Activated T-cell treated with anti-CD3 and anti-CD28 coated beads, Interleukin-2, amount 50 U/mL, for 1 hour (primary cell): ENCODE measurements at regions not wholly inside any gene's neighbourhood (a gene's known extent, or its start where the extent isn't known, plus 50 kb on each side); places are given as distances from the start of the nearest gene placed in this dataset.
"Not testable (repeated sequence)": the region's sequence is repeated elsewhere in the genome, so short reads cannot be mapped to it uniquely, and the experiment has no call there.

Experiments used
- DNase-seq: peaks from one replicate; pipeline ENCODE4 v3.0.0-alpha.2; 2020

DNA sequence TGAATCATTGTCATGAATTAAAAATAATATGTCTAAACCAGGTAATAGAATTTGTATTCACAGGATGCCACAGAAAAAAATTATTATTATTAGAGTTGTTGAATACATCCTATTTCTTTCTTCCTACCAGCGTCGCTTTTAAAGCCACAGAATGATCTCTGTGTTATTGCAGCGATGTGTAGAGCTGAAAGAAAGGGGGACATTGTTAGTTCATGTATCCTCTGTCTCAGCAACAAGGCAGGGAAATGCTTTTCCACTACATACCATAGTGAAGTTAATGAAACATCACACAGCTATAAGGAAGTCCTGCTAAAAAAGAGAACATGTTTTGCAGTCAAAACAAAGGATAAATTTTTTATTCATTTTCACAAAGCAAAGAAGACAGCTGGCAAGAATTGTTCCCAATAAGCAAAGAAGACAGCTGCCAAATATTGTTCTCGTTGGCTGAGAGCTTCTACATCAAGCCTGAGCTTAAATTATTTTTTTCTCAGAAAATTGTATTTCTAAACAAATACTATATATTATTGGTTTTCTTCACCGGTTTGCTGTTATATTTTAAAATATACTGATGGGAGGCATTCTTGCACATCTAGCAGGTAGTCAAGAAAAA is 1234.4 kb downstream of the SUCLG1 start:
- no peak for DNase-seq

DNA sequence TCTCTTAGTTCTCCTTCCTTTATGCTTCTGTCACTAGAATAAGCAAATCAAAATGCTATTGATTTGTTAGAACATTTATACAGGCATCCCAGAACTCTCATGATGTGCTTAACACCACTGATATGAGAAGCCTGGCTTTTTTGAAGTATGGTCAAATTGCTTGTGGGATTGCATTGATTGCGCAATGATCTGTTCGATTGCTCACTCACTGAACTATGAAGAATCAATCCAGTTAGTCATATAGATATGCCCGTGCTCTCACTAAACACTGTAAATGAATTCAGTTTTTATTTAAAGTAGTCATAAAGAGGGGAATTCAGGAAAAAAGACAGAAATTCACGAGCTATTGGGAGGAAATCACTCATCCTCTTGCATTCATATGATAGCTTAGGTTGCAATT is 1237.8 kb downstream of the SUCLG1 start:
- no peak for DNase-seq

GRCh38 chr2:83217854-83218253 is 1241.2 kb downstream of the SUCLG1 start:
- DNase-seq: no peak

DNA sequence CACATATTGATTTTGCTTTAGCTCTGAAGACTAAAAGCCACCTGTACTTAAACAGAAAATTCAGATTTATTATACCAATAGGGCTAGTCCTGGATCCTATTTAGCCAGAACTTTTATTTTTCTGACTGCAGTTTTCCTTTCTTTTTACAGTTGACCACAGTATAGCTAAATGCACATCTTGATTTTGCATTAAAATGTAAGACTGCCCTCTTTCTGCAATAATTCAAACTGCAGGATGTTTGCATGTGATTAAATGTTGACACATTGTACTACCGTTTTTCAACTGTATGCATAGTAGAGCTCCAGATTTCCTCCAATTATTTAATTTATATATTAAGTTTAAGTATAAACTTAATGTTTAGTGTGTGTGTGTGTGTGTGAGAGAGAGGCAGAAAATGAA is 1262.9 kb downstream of the SUCLG1 start:
- no peak for DNase-seq

- DNase-seq: no peak
Measured at GRCh38 chr2:83191316-83191715, 1267.8 kb downstream of the SUCLG1 start.

- DNase-seq: no peak
Measured at GRCh38 chr2:83186105-83186760, 1272.8 kb downstream of the SUCLG1 start.

GRCh38 chr2:83180862-83181530 is 1278.1 kb downstream of the SUCLG1 start:
- DNase-seq: not testable (repeated sequence)

GRCh38 chr2:83176539-83176938 is 1282.5 kb downstream of the SUCLG1 start:
- DNase-seq: no peak

DNA sequence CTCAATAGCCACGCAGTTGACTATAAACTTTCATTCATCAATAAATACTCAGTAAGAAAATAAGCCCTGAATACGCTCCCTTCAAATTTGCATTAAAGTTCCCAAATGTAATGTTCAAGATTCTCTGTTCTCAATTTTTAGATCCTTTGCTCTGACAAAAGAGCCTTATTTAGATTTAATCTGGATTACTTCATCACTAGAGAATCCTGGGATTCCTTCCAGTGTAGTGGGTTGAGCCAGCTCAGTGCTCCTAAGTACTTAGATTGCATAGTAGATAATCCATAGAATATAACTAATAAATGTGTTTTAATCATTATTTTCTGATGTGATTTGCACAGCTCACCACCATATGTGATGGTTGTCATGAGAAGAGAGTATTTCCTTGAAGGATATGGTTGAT is 1286.2 kb downstream of the SUCLG1 start:
- DNase-seq: no peak

GRCh38 chr2:83168377-83168776 is 1290.7 kb downstream of the SUCLG1 start:
- no peak for DNase-seq

GRCh38 chr2:83162421-83162820 is 1296.7 kb downstream of the SUCLG1 start:
- DNase-seq: no peak

- no peak for DNase-seq
Measured at GRCh38 chr2:83160571-83160970, 1298.5 kb downstream of the SUCLG1 start.

DNA sequence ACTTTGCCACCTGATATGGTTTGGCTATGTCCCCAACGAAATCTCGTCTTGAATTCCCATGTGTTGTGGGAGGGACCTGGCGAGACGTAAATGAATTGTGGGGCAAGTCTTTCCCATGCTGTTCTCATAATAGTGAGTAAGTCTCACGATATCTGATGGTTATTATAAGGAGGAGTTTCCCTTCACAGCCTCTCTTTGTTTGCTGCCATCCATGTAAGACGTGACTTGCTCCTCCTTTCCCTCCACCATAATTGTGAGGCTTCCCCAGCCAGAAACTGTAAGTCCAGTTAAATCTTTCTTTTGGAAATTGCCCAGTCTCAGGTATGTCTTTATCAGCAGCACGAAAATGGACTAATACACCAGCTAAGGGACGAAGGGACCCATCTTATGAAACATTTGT is 1303.3 kb downstream of the SUCLG1 start:
- DNase-seq: no peak

DNA sequence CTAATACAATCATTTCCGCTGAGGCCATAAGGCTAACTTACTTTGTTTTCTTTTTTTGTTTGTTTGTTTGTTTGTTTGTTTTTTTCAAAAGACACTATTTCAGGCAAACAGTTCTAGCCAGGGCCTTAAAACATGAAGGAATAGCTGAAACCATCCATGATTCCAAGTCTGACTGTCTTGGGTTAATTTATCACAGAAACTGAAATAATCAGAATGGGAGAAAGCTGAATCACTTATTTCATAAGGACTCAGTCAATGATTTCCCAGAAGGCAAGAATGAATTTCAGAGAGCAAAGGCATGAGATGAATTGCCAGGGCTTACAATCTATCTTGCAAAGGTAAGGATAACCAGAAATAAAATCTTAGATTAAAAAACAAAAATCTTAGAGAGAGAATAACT is 1315.1 kb downstream of the SUCLG1 start:
- DNase-seq: no peak

DNA sequence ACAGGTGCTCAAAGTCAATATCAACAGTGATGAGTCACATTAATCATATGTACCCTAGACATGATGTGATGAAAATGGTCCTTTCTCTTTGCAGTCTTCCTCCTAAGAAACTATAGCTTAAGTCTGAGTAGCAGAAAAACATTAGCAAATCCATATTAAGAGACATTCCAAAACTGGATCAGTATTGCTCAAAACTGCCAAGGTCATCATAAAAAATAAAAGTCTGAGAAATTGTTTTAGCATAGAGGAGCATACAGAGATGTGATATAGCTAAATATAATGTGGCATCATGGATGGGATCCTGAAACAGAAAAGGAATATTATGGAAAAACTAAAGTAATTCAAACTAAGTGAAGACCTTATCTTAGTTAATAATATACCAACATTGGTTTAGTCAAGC is 1316.1 kb downstream of the SUCLG1 start:
- DNase-seq: no peak

DNA sequence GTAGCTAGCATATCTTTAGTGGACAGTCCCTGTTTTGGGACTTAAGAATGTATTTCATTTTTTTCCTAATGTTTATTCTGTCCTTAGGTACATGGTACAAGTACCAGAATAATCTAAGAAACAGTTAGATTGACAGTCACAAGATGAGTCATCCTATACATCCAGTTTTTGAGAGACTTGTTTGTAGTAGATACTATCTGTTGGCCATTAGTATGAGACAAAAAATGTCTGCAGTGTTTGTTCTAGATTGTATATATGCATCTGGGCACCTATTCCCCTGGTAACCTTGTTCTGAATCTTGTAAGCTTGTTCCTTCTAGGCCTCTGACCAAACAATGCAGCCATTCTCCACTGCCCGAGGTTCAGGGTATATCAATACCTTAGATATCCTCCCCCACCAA is 1343.5 kb downstream of the SUCLG1 start:
- DNase-seq: no peak

- no peak for DNase-seq
Measured at GRCh38 chr2:83115155-83115554, 1343.9 kb downstream of the SUCLG1 start.

DNA sequence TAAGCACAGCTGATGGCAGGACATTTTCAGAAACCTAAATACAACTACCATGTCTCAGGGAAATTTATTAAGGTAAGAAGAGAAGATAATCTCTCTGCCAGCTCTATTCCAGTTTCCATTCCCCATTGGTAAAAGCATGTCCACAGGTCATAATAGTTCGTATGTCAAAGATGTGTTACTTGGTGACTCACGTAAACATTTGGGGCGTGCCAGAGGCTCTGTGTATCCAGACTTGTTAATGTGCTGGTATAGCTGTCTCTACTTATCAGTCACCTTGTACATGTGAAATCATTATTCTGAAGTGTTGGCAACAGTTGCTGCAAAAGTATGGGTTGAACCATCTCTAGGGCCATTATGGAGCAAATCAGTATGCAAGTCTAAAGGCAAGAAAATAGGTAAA is 1345.1 kb downstream of the SUCLG1 start:
- no peak for DNase-seq

- no peak for DNase-seq
Measured at GRCh38 chr2:83112858-83113257, 1346.2 kb downstream of the SUCLG1 start.

GRCh38 chr2:83109284-83109683 is 1349.8 kb downstream of the SUCLG1 start:
- DNase-seq: no peak

GRCh38 chr2:83106853-83107252 is 1352.2 kb downstream of the SUCLG1 start:
- DNase-seq: no peak

GRCh38 chr2:83104202-83104601 is 1354.9 kb downstream of the SUCLG1 start:
- no peak for DNase-seq

GRCh38 chr2:83103613-83104012 is 1355.5 kb downstream of the SUCLG1 start:
- DNase-seq: no peak

DNA sequence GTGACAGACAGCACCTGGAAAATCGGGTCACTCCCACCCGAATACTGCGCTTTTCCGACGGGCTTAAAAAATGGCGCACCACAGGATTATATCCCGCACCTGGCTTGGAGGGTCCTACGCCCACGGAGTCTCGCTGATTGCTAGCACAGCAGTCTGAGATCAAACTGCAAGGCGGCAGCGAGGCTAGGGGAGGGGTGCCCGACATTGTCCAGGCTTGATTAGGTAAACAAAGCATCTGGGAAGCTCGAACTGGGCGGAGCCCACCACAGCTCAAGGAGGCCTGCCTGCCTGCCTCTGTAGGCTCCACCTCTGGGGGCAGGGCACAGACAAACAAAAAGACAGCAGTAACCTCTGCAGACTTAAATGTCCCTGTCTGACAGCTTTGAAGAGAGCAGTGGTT is 1370.0 kb downstream of the SUCLG1 start:
- not testable (repeated sequence) for DNase-seq

GRCh38 chr2:83085869-83086268 is 1373.2 kb downstream of the SUCLG1 start:
- no peak for DNase-seq
